Gastrocnemius medialis (tissue), 4 donors: ENCODE measurements at regions not wholly inside any gene's neighbourhood (a gene's known extent, or its start where the extent isn't known, plus 50 kb on each side); places are given as distances from the start of the nearest gene placed in this dataset.

Experiments
- CTCF ChIP-seq, 5 experiments: fragments of 450-650 bp in 3 of 5; fragments of 200-600 bp in 2 of 5; sonication (generic) in 2 of 5; IDR thresholded peaks in 4 of 5; conservative IDR thresholded peaks in 1 of 5; 1 replicate in 4 of 5; 2 replicates in 1 of 5; pipeline ENCODE4 v1.5.1; 2016 to 2019; ENCODE audit warnings: antibody characterized with exemption in 5 of 5, mild to moderate bottlenecking in 3 of 5, moderate library complexity in 3 of 5
- POLR2A ChIP-seq, 2 donors: fragments of 450-650 bp; IDR thresholded peaks; one replicate each; pipeline ENCODE4 v1.6.1; 2017; ENCODE audit warnings: antibody characterized with exemption in 2 of 2, mild to moderate bottlenecking in 2 of 2, moderate library complexity in 2 of 2

GRCh38 chr2:239506961-239507360 lies 106.1 kb upstream of the HDAC4 start:
- TF ChIP-seq POLR2A (IDR thresholded peaks at IDR 0.05) (no peak), CTCF (IDR thresholded peaks at IDR 0.05 in 4 of 5, conservative IDR thresholded peaks at IDR 0.05 in 1 of 5) (no peak)
